NCI-H2196 (cell line): ENCODE measurements at regions not wholly inside any gene's neighbourhood (a gene's known extent, or its start where the extent isn't known, plus 50 kb on each side); places are given as distances from the start of the nearest gene placed in this dataset.

Experiments
- DNase-seq: peaks from one replicate; lab custom pipeline; 2025; ENCODE audit not compliant: unreplicated experiment; lab: John Stamatoyannopoulos, UW

DNA sequence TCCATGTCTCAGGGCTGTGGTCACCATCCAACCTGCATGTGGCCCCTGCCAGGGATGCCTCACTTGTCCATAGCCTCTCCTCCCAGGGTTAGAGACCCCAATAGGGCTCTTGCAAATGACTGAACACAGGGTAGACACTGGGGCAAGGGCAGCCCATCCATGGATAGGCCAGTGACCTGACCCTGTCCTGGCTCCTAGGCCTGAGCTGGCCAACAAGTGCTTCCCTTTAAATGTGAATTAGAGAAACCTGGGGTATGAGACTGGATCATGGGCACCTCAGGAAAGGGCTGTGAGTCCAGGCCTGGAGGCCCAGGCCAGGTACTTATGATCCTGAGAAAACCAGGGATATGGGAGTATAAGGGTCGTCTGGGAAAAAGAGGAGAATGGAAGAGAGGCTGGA, 64.5 kb downstream of the COPS8 start:
- no peak for DNase-seq

DNA sequence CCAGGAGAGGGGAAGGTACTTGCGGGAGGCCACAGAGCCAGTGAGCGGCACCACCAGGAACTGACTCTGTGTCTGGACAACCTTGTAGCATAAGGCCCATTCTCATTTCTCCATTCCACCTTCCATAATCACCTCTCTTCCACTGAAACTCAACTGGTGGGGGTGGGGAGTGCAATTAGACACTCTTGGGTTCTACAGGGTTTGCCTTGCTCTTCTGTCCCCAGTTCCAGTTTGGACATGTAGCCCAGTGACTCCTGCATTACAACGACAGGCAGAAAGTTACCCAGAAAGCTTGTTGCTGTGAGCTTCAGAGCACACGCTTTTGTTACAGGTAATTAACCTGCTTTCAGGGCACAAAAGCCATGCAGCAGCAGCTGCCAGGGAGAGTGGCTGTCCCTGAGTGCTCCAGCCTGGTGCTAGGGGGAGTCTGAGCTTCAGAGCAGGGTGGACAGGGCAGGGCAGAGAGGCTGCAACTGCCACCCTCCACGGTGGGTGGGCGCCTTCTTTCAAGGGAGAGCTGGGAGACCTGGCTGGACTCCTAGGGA, 65.2 kb downstream of the COPS8 start:
- DNase-seq = no peak

DNA sequence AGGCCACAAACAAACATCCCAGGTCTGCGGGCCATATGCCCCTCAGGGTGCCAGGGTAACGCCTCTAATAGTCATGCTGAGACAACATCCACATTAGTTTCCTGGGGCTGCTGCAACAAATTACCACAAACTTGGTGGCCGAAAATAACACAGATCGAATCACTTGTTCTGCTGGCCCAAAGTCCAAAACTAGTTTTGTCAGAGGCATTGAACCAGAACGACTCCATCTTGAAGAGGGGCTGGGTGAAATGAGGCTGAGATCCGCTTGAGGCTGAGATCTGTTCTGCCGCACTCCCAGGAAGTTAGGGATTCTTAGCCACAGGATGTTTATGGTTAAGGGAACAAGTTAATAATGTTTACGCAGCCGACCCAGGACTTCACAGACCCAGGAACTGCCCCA, 66.7 kb downstream of the COPS8 start:
- DNase-seq = no peak

DNA sequence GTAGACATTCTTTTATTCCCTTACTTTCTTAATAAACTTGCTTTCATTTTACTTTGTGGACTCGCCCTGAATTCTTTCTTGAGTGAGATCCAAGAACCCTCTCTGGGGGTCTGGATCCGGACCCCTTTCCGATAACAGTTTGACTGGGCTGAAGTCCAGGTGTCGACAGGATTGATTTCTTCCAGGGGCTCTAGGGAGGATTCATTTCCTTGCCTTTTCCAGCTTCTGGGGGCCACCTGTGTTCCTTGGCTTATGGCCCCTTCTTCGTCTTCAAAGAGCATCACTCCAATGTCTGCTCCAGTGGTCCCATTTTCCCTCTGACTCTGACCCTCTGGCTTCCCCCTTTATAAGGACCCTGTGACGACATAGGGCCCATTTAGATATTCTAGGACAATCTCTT, 67.5 kb downstream of the COPS8 start:
- DNase-seq = no peak

DNA sequence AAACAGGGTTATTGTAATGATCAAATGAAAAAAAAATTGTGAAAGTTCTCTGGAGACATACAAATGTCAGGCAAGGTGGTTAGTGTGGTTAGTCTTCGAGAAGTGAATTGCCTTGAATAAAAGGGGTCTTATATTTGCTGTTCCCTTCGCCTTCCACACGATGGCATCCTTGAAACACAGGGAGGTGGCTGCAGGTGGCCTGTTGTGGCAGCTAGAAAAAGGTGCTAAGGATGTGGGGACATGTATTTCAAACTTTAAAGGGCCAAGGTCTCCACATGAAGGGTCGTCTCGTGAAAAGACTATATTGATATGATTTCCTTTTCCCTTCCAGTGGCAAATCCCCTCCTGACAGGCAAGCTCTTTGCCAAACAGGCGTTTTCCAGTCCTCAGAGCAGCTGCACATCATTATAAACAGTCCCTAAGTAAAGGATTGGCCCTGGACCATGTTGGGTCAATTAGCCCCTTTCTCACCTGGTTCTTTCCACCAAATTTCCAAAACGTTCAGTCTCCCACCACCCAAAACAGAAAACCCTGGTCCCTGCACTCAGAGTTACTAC, 68.5 kb downstream of the COPS8 start:
- peak; percentile 26 for DNase-seq

DNA sequence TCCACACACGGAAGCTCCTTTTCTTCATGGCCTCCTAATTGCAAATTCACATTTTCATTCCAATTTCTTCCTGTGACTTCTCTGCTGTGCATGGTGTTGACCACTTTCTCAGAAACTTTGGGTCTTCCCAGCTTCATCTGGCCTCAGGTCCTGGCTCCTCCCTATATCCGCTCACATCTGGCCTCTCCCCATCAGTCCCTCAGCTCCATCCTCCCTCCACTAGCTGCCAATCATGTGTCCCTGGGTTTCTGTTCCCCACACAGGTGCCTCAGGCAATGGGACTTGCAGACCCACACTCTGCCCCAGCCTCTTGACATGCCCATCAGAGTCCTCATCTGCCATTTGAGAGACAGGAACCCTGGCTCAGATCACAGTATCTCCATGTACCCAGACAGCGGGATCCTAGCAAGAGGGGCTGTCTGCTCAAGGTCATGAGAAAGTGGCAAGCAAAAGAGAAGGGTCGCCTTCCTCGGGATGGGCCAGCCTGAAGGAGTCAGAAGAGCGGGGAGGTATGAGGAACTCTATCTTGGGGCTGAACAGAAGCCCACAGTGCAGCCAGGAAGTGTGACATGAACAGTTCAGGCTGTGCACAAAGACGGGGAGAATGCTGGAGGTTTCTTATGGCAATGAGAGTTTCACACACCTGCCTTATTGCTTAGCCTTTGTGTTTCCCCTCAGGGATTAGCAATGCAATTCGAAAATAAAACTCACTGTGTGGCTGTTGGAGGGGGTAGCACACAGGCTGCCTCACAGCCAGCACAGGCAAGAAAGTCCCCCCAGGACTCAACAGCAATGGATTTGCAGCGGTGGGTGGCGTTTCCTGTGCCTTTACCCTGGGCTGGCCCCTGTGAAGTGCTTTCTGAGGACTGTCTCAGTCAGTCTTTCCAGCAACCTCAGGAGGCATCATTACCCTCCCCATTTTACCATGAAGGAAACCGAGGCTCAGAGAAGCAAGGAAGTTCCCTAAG, 69.5 kb downstream of the COPS8 start:
- DNase-seq = no peak

DNA sequence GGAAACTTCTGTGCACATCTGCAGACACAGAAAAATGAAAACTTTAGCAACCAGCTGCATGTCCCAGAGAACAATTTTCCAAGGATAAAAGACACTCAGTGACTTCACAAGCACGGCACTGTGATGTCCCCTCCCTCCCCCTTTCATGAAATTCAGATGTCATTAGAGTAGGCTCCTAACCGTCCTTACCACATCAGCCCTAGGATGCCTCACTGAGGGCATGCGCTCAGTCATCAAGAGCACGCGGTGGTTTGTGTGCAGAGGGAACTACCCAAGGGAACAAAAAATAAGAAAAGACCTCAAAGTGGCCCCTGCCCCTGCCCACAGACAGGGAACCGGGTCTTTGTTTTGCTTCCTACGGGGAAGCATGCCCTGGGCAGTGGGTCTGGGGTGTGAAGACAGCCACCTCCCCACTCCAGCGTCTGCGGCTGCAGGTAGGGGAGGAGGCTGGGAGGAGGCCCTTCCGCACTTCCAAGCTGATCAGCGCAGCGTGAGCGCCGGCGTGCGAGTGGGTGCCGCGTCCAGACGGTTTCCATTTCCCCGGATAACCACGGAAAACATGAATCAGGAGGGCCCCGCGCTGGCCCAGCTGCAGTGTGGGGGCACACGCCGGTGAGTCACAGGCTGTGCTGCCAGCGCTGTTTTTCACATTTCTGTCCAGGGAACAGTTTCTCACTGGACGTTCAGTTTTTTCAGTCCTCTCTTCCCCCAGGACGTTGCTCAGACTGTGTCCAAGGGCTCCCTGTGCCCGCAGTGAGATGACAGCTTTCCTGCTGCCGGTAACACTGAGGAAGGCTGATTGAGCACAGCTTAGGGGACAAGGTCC, 70.6 kb downstream of the COPS8 start:
- DNase-seq = no peak

DNA sequence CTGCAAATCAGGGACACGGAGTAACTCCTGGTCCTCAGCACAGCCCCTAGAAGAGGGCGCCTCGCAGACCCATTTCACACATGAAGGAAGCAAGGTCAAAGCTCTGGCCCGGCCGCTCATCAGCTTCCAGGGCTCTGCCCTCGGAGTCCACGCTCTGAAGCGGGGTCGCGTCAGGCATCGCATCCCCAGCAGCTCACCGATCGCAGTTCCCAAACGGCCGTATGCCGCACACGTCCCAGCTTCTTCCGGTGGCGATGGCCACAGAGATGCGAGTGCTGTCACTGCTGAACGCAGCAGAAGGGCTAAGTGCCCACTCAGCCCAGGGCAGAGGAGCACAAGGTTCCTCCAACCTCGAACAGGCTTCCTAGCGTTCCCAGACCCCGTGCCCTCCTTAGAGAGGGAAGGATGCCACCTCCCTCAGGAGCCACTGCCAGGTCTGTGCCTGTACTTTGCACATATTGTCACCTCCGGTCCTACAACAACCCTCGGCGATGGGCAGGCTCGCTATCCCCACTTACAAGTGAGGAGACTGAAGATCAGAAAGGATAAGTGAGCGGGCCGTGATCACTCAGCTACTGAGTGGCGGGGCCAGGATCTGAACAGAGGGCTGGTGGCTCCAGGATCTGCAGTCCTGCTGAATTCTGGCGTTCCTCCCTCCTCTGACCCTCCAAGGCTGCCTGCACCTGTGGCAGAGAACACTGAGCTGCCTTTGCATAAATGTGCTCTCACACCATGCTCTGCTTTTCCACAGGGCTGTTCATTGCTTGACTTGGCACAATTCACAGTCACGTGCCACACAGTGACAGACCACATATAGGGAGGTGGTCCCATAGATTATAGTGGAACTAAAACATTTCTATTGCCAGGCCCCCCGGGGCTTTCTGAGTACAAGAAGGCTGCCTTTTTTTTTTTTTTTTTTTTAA, 71.4 kb downstream of the COPS8 start:
- no peak for DNase-seq

DNA sequence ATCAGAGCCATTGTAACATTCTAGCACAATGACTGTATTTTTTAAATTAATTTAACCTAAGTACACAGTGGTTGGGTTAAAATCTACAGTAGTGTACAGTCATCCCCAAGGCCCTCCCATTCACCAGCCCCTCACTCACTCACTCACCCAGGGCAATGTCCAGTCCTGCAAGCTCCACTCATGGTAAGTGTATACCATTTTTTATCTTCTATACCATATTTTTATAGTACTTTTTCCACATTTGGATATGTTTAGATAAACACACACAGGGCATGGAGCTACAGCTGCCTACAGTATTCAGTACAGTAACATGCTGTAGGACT, 72.1 kb downstream of the COPS8 start:
- no peak for DNase-seq

DNA sequence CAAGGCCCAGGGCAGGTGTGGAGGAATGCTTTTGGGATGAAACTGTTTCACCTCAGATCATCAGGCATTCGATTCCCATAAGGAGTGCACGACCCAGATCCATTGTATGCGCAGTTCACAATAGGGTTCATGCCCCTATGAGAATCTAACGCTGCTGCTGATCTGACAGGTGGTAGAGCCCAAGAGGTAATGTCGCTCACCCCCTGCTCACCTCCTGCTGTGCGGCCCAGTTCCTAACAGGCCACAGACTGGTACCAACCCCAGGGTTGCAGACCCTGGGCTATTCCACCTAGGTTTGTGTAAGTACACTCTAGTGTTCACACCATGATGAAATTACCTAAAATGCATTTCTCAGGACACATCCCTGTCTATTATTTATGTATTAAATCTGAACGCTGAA, 72.5 kb downstream of the COPS8 start:
- DNase-seq = no peak

DNA sequence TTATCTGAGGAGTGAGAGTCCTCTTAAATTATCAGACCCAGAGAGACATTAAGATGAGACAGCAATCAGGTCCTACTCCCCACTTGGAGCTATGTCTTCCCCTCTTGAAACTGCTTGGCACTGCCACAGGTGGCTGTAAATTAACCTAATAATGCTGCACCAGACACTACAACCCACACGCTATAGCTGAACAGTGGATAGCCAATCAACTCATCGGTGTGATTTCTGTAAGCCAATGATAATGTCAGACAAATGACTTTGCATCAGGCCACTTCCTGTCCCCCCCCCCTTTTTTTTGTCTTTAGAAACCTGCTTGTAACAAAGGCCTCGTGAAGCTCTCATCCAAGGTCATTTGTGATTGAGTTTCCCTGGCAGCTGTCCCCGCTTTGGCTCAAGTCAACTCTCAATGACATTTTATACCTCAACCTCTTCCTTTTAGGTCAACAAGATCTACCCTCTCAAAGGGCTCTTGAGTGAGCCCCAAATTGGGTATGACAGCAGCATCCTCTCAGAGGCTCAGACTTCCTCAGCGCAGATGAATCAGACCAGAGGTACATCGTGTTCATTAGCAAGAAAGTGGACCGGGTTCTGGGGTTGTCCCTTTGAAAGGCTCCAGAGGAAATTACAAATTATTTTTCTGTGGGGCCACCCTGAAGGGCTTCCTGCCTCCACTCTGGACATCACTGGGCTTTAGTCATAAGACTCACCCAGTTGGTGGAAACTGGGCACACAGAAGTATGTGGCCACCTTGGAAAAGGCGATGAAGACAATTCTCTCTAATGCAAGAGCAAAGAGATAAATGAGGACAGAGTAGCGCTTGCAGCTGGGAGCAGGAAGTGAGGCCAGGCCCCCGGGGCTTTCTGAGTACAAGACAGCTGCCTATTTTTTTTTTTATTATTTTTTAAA, 73.6 kb downstream of the COPS8 start:
- DNase-seq = peak; percentile 50

DNA sequence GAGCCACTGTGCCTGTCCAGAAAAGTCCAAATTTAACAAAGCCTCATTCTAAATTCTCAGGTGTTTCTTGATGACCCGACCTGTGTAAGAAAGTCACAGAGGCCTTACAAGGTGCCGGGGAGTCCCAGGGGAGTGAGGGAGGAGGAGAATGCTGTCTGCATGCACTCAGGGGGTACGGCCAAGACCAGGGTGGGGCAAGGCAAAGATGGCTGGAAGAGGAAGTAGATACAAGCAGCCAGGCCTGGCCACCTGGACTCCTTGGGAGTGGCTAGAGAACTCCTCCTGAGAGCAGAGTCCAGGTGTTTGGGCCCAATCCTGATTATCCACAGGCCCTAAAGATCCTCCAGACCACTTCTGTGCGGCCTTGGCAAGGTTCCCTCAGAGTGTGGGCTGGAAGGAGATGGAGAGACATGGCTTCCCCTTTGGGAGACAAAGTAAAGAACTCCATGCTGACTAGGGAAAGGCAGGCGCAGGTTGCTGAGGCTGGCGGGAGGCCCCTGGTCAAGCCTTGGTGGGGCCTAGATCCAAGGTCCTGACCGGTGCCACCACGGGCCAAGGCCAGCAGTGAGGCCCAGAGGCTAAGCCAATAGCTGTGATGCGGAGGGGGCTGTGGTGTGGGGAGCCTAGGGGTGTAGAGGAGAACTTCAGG, 74.7 kb downstream of the COPS8 start:
- no peak for DNase-seq

DNA sequence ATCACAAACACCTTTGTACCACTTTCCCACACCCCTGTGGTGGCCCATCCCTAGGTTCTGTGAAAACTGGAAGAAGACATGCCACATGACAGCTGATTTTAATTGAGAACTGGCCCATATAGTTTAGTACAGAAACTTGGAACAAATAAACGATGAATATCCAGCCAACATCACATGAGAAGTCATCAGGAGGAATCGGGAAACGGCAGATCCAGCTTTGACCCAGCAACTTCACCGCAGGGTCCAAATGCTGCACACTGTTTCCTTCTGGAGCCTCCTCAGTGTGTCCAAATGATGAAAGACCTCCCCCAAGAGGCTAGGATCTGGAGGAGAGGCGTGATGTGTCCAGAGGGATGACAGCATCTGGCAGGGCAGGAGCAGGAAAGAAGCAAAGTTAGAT, 75.5 kb downstream of the COPS8 start:
- no peak for DNase-seq

DNA sequence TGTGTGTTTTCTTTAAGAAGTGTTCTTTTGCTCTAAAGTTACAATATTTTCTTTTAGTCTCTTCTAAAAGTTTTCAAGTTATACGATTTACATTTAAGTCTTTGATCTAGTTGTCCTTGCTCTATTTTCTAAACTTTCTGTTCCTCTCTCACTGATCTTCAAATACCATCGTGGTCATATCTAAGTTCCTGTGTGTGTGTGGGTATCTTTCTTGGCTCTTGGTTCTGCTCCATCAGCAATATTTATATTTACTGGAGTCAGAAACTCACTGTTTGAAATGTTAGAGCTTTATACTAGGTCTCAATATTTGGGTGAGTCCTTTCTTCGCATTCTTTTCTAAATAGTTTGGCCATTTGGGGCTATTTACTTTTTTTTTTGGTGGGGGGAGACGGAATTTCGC, 77.3 kb downstream of the COPS8 start:
- no peak for DNase-seq

DNA sequence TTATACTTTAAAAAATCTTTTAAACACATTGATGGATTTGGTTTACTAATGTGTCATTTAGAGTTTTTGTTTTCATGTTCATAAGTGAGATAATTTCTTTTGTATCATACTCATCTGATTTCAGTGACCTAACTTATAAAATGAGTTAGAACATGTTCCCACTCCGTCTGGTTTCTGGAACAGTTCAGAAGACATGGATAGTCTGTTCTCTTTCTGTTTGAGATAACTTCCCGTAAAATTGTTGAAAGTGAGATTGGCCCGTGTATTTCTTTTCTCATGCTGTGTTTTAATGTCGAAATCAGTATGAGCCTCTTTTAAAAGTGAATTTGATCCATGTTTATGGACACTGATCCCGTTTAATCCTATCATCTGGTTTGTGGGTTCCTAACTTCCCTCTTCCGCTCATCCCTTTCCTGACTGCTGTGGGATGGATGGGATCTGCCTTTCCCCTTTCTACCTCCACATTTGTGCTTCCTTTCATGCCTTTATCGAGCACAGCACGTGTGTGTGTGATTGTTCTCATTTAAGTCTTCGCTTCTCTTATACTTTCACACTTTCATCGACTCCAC, 78.9 kb downstream of the COPS8 start:
- no peak for DNase-seq

DNA sequence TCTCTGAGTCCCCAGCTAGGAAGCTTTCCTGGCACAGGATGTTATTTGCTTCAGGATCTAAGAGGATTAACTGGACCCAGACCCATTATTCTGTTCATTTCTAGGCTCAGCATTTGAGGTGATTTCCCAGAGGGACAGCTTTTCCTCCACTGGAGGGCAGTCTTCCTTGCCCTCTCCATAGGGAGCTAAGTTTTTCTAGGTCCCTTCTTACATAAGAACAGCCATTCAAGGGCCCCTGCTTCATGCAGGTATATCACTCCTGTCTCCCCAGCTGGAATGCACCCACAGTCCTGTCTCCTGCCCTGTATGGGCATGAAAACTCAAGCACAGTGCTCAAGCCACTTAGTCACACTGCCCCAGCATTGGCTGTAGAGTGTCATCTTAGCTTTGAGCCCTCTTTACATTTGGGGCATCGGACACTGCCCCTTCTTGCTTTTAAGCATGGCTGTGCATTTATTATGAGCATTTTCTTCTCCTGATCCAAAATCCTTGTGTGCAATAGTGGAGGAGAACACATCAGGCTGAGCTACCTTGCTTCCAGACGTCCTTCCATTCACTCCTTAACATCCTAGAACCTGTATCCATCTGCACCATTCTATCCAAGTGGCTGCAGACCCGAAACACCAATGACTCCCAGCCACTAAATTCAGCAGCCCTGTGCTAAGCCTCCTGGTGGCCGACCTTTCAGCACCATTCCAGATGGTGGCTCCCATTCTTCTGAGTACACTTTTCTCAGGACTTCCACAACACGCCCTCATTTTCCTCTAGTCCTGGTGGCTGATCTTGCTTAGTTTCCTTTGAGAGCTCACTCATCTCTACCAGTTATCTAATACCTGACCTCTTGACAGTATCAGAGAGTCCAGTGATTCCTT, 80.0 kb downstream of the COPS8 start:
- peak; percentile 21 for DNase-seq

DNA sequence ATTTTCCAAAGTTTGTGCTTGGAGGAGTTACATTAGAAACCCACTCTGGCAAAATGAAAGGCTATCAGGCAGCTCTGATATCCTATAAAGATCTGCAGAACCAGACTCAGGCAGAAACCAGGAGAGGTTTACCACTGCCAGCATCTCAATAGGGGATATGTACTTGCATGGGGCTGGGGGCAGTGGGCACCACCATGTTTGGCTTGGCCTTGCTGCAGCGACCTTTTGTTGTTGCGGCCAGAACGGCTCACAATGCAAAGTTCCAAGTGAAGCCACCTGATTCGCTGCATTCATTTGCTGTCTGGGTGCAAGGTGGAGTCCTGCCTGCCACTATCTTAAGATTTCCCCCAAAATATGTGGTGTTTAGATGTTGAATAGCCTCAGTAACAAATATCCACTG, 81.3 kb downstream of the COPS8 start:
- DNase-seq = no peak

DNA sequence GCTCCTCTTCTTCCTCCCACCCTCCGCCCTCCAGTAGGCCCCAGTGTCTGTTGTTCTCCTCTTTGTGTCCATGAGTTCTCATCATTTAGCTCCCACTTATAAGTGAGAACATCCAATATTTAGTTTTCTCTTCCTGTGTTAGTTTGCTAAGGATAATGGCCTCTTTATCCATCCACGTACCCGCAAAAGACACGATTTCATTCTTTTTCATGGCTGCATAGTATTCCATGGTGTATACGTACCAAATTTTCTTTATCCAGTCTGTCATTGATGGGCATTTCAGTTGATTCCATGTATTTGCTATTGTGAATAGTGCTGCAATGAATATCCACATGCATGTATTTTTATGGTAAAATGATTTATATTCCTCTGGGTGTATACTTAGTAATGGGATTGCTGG, 82.2 kb downstream of the COPS8 start:
- no peak for DNase-seq
